D721Med (cell line): ENCODE measurements at regions not wholly inside any gene's neighbourhood (a gene's known extent, or its start where the extent isn't known, plus 50 kb on each side); places are given as distances from the start of the nearest gene placed in this dataset.

Source experiments
- DNase-seq: peaks from one replicate; pipeline ENCODE4 v3.0.0; 2011; ENCODE audit warnings: low spot score; ENCODE audit not compliant: insufficient read length
- FAIRE-seq: peaks from 2 replicates; lab custom pipeline; 2011; peaks lifted over from hg19 to GRCh38; lab: Jason Lieb, UNC
- TF ChIP-seq, protein P1 (sequence below): IDR thresholded peaks from 2 replicates; pipeline ENCODE4 v1.5.1; 2012; ENCODE audit warnings: mild to moderate bottlenecking, control low read depth; ENCODE audit not compliant: insufficient read depth; ENCODE audit errors: missing control alignments

DNA sequence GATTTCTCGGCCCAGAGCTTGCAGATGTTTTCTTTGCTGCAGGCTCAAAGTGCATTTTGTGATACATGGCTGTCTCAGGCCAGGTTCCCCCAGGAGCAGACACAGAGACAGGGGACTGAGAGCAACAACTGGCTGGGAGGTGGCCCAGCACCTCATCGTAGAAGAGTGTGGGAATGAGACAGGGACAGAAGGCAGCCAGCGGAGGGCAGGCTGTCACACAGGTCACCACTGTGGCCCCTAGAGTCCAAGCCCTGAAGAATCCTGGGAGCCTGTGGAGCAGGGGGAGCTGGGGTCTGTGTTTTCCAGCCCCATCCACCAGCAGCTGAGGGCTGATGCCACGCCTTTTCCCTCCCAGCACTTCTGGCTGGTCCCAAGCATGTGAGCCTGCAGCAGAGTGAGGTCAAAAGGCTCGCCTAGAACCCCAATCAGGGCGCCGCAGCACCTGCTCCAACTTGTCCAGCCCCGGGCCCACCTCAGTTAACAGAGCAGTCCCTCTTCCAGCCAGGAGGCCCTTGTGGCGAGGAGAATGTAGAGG lies 723.8 kb downstream of the UQCRFS1 start:
- no peak for DNase-seq
- TF ChIP-seq, protein P1, sequence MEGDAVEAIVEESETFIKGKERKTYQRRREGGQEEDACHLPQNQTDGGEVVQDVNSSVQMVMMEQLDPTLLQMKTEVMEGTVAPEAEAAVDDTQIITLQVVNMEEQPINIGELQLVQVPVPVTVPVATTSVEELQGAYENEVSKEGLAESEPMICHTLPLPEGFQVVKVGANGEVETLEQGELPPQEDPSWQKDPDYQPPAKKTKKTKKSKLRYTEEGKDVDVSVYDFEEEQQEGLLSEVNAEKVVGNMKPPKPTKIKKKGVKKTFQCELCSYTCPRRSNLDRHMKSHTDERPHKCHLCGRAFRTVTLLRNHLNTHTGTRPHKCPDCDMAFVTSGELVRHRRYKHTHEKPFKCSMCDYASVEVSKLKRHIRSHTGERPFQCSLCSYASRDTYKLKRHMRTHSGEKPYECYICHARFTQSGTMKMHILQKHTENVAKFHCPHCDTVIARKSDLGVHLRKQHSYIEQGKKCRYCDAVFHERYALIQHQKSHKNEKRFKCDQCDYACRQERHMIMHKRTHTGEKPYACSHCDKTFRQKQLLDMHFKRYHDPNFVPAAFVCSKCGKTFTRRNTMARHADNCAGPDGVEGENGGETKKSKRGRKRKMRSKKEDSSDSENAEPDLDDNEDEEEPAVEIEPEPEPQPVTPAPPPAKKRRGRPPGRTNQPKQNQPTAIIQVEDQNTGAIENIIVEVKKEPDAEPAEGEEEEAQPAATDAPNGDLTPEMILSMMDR = no peak
- FAIRE-seq = no peak

DNA sequence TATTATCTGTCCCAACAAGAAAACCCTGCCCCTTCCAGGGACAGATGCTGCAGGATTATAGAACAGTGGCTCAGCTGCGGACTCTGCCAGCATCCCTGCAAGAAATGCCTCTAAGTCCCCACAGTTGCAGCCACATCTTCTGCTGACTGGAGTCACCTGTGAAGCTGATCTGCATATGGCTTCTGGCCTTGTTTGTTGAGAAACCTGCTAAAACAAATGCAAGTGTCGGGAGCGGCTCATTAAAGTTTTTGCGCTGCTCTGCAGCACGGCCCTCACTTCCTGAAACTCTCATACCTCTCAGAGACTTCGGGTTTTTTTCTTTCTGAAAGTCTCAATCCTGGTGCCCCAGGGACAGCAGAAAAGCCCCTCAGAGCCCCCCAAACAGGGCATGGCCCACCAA lies 725.0 kb downstream of the UQCRFS1 start:
- TF ChIP-seq, protein P1 = no peak
- no peak for FAIRE-seq
- no peak for DNase-seq

DNA sequence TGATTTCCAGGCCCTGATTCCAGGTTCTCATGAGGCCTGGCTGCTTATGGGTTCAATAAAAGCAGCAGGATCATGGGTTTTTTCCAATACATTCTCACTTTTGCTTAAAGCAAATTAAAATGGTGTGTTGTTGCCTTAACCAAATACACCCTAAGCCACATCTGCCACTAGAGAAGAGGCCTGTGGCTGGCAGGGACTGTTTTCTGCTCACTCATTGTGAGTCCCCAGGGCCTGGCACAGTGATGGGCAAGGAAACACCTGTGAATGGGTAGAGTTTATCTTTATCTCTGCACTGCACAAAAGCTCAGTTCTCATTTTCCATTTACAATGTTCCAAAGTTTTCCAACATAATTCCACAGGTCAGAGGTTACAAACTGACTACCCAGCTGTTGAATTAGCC lies 726.0 kb downstream of the UQCRFS1 start:
- TF ChIP-seq, protein P1 = no peak
- FAIRE-seq (no peak), DNase-seq (no peak)

DNA sequence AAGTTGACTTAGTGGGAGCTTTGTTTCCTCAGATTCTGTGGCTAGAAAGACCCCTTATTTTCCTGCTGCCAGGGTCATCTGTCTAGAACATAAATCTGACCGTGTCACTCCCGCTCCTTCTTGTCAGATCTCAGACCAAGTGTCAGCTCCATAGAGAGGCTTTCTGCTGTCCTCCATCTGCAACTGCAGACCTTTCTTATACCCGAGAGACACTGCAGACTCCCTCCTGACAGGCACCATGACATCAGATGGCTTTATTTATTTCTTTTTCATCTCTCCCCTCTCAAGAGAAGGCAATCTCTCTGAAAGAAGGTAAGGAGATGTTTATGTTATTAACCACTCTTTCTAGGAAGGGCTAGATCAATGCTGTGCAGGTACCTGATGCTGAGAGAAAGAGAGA lies 726.5 kb downstream of the UQCRFS1 start:
- no peak for FAIRE-seq
- no peak for DNase-seq
- TF ChIP-seq, protein P1 = no peak

DNA sequence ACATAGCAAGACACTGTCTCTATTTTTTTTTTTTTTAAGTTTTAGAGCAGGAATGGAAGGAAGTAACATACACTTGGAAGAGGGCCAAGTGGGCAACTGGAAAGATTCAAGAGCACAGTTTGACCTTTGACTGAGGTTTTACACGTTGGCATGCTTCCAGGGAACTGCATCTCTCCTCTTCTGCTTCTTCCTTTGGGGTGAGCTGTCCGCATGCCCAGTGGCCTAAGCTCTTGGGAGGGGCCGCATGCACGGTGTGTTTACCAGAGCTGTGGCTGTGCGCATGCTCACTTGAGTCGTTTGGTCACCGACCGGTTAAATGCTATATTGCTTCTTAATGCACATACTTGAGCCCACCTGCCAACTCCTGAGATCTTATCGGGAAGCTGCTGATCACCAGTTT lies 727.7 kb downstream of the UQCRFS1 start:
- TF ChIP-seq, protein P1 = no peak
- no peak for FAIRE-seq
- no peak for DNase-seq

DNA sequence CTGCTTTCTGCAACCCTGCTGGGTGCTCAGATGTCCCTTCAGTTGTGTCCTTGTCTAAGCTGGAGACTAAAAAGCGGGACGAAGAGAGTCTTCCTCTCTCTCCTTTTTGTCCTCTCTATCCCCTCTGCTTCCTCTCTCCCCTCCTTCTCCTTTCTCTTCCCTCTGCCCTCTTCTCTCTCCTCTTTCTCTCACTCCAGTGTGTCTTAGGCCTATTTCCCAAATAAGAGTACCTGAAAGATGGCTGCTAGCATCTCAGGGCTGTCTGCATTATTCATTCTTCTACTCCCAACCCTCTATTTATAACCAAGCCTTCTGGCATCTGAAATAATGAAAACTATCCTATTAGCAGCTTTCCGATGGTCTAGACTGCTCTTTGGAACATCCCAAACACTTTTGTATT lies 729.8 kb downstream of the UQCRFS1 start:
- FAIRE-seq (no peak), DNase-seq (no peak)
- TF ChIP-seq, protein P1 = no peak

DNA sequence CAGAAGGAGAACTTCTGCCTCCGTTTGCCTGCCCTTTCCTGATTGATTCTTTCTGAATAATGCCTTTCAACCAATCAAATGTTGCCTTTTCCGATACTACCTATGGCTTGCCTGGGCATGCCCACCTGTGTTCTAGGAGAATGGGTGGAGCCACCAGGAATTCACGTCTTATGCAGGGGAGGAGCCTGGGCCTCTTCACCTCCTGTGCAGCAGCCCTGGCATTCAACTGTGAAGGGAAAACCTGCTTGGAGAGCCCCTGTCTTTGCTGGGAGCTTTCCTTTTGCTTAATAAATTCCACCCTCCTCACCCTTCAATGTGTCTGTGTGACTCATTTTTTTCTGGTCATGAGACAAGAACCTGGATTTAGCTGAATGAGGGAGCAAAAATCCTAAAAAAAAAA lies 730.7 kb downstream of the UQCRFS1 start:
- DNase-seq = no peak
- FAIRE-seq = no peak
- TF ChIP-seq, protein P1 = no peak
